Small intestine (tissue), 7 donors: ENCODE measurements at regions not wholly inside any gene's neighbourhood (a gene's known extent, or its start where the extent isn't known, plus 50 kb on each side); places are given as distances from the start of the nearest gene placed in this dataset.

Experiments
- DNase-seq, 2 donors: peaks; one replicate each; pipeline versions ENCODE4 v3.0.0 to v3.0.0-alpha.2; 2013
- FAIRE-seq: peaks from 2 replicates; lab custom pipeline; 2012; peaks lifted over from hg19 to GRCh38; lab: Jason Lieb, UNC
- H3K27ac ChIP-seq, 3 donors: one replicate each; pipeline ENCODE4 v1.5.1; 2013; ENCODE audit warnings: low read length in 2 of 3, mild to moderate bottlenecking in 2 of 3, control low read depth in 1 of 3, inconsistent platforms in 1 of 3, low read depth in 1 of 3, moderate library complexity in 1 of 3
- H3K27me3 ChIP-seq, 3 donors: one replicate each; pipeline ENCODE4 v1.6.1; 2013; ENCODE audit warnings: low read length in 3 of 3, inconsistent platforms in 1 of 3; ENCODE audit not compliant: control insufficient read depth in 3 of 3, insufficient read depth in 3 of 3
- H3K36me3 ChIP-seq, 3 donors: one replicate each; pipeline ENCODE4 v1.6.1; 2013; ENCODE audit warnings: low read length in 3 of 3, inconsistent platforms in 1 of 3, low read depth in 1 of 3, mild to moderate bottlenecking in 1 of 3, moderate library complexity in 1 of 3; ENCODE audit not compliant: control insufficient read depth in 3 of 3, insufficient read depth in 2 of 3
- H3K4me1 ChIP-seq, 3 donors: one replicate each; pipeline ENCODE4 v1.6.1; 2013; ENCODE audit warnings: low read length in 2 of 3, inconsistent platforms in 1 of 3, low read depth in 1 of 3, mild to moderate bottlenecking in 1 of 3, moderate library complexity in 1 of 3; ENCODE audit not compliant: control insufficient read depth in 3 of 3, insufficient read depth in 2 of 3
- H3K4me3 ChIP-seq, 3 donors: one replicate each; pipeline ENCODE4 v1.5.1; 2013; ENCODE audit warnings: low read length in 3 of 3, control low read depth in 1 of 3, inconsistent platforms in 1 of 3, low read depth in 1 of 3, mild to moderate bottlenecking in 1 of 3, moderate library complexity in 1 of 3
- H3K9me3 ChIP-seq, 2 donors: one replicate each; pipeline ENCODE4 v1.6.1; 2013; ENCODE audit warnings: low read depth in 1 of 2, low read length in 1 of 2; ENCODE audit not compliant: control insufficient read depth in 2 of 2, insufficient read depth in 1 of 2
- WGBS, 3 donors: extraction: QIAGEN DNeasy Blood & Tissue Kit; methylation state at CpG; one replicate each; pipeline ENCODE4 v1.1.7; 2013; 5-methylcytosine and 5-hydroxymethylcytosine counted together
- donor health status: healthy with polysubstance abuse.
- donor health status: control.
- donor health status: control.
- donor health status: Bipolar disorder and iron deficiency.
- donor health status: healthy.

GRCh38 chr1:240000634-240001033, 91.0 kb upstream of the FMN2 start:
- H3K9me3 ChIP-seq = peaks cover 0 to 4% of the 10 kb centered on the region in 2 donors
- peaks cover 5 to 41% (median 10%) of the 10 kb centered on the region in 3 donors for H3K27me3 ChIP-seq
- no peaks in the 10 kb centered on the region for H3K4me1 ChIP-seq
- DNase-seq (no peak), FAIRE-seq (no peak)
- H3K27ac ChIP-seq = no peak overlapping the region
- H3K36me3 ChIP-seq = no peaks in the 10 kb centered on the region
- WGBS, 3 donors = 61 to 75% (median 70%) methylated on average over 4 of the region's 4 CpGs
- H3K4me3 ChIP-seq = no peak overlapping the region

GRCh38 chr1:240001177-240001740, 90.4 kb upstream of the FMN2 start:
- Histone ChIP-seq H3K27me3 (peaks cover 5 to 37% (median 10%) of the 10 kb centered on the region in 3 donors), H3K4me1 (no peaks in the 10 kb centered on the region), H3K36me3 (no peaks in the 10 kb centered on the region), H3K4me3 (no peak overlapping the region), H3K9me3 (peaks cover 0 to 4% of the 10 kb centered on the region in 2 donors), H3K27ac (no peak overlapping the region)
- 65 to 71% (median 65%) methylated on average over 7 of the region's 7 CpGs for WGBS, 3 donors
- no peak for DNase-seq
- FAIRE-seq = no peak

- peak in 1 of 2 donors; percentile 23 for DNase-seq
- H3K9me3 ChIP-seq = peaks cover 0 to 4% of the 10 kb centered on the region in 2 donors
- 57 to 58% (median 57%) methylated on average over 12 of the region's 12 CpGs for WGBS, 3 donors
- no peaks in the 10 kb centered on the region for H3K4me1 ChIP-seq
- no peak for FAIRE-seq
- peaks cover 0 to 18% (median 4%) of the 10 kb centered on the region in 3 donors for H3K27me3 ChIP-seq
- H3K36me3 ChIP-seq = no peaks in the 10 kb centered on the region
- no peak overlapping the region for H3K4me3 ChIP-seq
- no peak overlapping the region for H3K27ac ChIP-seq
These were observed 87.5 kb upstream of the FMN2 start for GRCh38 chr1:240004086-240004749.

- no peak for FAIRE-seq
- Histone ChIP-seq H3K4me3 (no peak overlapping the region), H3K36me3 (no peaks in the 10 kb centered on the region), H3K27me3 (peaks cover 0 to 12% (median 0%) of the 10 kb centered on the region in 3 donors), H3K27ac (no peak overlapping the region), H3K9me3 (peaks cover 0 to 13% of the 10 kb centered on the region in 2 donors), H3K4me1 (no peaks in the 10 kb centered on the region)
- DNase-seq = no peak
- WGBS, 3 donors = 66 to 77% (median 68%) methylated on average over 5 of the region's 5 CpGs
These were observed 85.6 kb upstream of the FMN2 start for GRCh38 chr1:240005997-240006650.

- Histone ChIP-seq H3K27me3 (peaks cover 0 to 5% (median 0%) of the 10 kb centered on the region in 3 donors), H3K9me3 (peaks cover 0 to 13% of the 10 kb centered on the region in 2 donors)
- 46 to 55% (median 46%) methylated on average over 5 of the region's 5 CpGs for WGBS, 3 donors
These were observed 83.4 kb upstream of the FMN2 start for GRCh38 chr1:240008298-240008697.

GRCh38 chr1:240014051-240014450, 77.6 kb upstream of the FMN2 start:
- Histone ChIP-seq H3K4me3 (no peak overlapping the region), H3K27ac (no peak overlapping the region), H3K36me3 (no peaks in the 10 kb centered on the region), H3K4me1 (no peaks in the 10 kb centered on the region), H3K9me3 (peaks cover 0 to 9% of the 10 kb centered on the region in 2 donors), H3K27me3 (peaks cover 0 to 6% (median 0%) of the 10 kb centered on the region in 3 donors)
- DNase-seq = no peak
- no peak for FAIRE-seq
- WGBS, 3 donors = 68 to 77% (median 72%) methylated on average over 5 of the region's 5 CpGs

More at GRCh38 chr1:240008298-240008697, 83.4 kb upstream of the FMN2 start:
- Histone ChIP-seq H3K27ac (no peak overlapping the region), H3K36me3 (no peaks in the 10 kb centered on the region), H3K4me3 (no peak overlapping the region), H3K4me1 (no peaks in the 10 kb centered on the region)
- no peak for DNase-seq
- FAIRE-seq = no peak

- FAIRE-seq = no peak
- H3K27me3 ChIP-seq = peaks cover 0 to 3% (median 0%) of the 10 kb centered on the region in 3 donors
- no peak overlapping the region for H3K27ac ChIP-seq
- no peaks in the 10 kb centered on the region for H3K4me1 ChIP-seq
- H3K36me3 ChIP-seq = no peaks in the 10 kb centered on the region
- no peak for DNase-seq
- 43 to 79% (median 68%) methylated on average over 1 of the region's 1 CpG for WGBS, 3 donors
- H3K9me3 ChIP-seq = no peaks in the 10 kb centered on the region
- H3K4me3 ChIP-seq = no peak overlapping the region
These were observed 73.1 kb upstream of the FMN2 start for GRCh38 chr1:240018617-240019016.

- FAIRE-seq = no peak
- DNase-seq = no peak
- H3K27me3 ChIP-seq = no peaks in the 10 kb centered on the region
- no peaks in the 10 kb centered on the region for H3K9me3 ChIP-seq
- H3K36me3 ChIP-seq = no peaks in the 10 kb centered on the region
- H3K27ac ChIP-seq = no peak overlapping the region
- no peaks in the 10 kb centered on the region for H3K4me1 ChIP-seq
- H3K4me3 ChIP-seq = no peak overlapping the region
These were observed 72.2 kb upstream of the FMN2 start for GRCh38 chr1:240019524-240019923.
